Tibial nerve (tissue), 3 donors: ENCODE measurements at regions not wholly inside any gene's neighbourhood (a gene's known extent, or its start where the extent isn't known, plus 50 kb on each side); places are given as distances from the start of the nearest gene placed in this dataset.

ENCODE experiments used
- POLR2A ChIP-seq, 2 donors: fragments of 450-650 bp; IDR thresholded peaks; one replicate each; pipeline ENCODE4 v1.6.1; 2017; ENCODE audit warnings: antibody characterized with exemption in 2 of 2, mild to moderate bottlenecking in 2 of 2, moderate library complexity in 2 of 2
- TF ChIP-seq, protein P1 (sequence below), 5 experiments: fragments of 200-600 bp in 3 of 5; fragments of 450-650 bp in 2 of 5; sonication (generic) in 3 of 5; IDR thresholded peaks; one replicate each; pipeline ENCODE4 v1.5.1; 2016 to 2019; ENCODE audit warnings: antibody characterized with exemption in 5 of 5, mild to moderate bottlenecking in 3 of 5, moderate library complexity in 2 of 5

DNA sequence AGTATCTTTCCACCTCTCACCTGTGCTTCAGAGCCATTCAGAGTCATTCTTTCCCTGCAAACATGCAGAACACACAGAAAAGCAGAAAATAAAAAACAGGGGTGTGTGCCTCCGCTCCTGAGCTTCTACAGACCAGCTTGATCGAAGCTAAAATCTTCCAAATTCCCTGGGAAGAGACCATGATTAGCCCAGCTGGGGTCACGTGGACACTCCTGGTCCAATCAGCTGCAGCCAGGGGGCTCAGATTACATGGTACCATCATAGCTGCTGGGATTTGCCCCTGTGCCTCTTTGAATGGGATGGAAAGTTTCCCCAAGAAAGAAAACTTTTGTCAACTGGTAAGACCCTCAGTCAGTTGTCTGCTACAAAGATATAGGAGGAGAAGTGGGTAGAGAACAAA is 159.9 kb downstream of the TMEM114 start:
- TF ChIP-seq, protein P1, sequence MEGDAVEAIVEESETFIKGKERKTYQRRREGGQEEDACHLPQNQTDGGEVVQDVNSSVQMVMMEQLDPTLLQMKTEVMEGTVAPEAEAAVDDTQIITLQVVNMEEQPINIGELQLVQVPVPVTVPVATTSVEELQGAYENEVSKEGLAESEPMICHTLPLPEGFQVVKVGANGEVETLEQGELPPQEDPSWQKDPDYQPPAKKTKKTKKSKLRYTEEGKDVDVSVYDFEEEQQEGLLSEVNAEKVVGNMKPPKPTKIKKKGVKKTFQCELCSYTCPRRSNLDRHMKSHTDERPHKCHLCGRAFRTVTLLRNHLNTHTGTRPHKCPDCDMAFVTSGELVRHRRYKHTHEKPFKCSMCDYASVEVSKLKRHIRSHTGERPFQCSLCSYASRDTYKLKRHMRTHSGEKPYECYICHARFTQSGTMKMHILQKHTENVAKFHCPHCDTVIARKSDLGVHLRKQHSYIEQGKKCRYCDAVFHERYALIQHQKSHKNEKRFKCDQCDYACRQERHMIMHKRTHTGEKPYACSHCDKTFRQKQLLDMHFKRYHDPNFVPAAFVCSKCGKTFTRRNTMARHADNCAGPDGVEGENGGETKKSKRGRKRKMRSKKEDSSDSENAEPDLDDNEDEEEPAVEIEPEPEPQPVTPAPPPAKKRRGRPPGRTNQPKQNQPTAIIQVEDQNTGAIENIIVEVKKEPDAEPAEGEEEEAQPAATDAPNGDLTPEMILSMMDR (IDR thresholded peaks at IDR 0.05): no peak
- no peak for TF ChIP-seq POLR2A (IDR thresholded peaks at IDR 0.05)
